ENCODE measurements at regions not wholly inside any gene's neighbourhood (a gene's known extent, or its start where the extent isn't known, plus 50 kb on each side); places are given as distances from the start of the nearest gene placed in this dataset.

- Histone ChIP-seq H3F3A (ENCODE audit: insufficient read depth) (no peaks in the 10 kb centered on the region), H3K9ac (ENCODE audit: low read length) (no peak overlapping the region), H3K27me3 (ENCODE audit: low read length) (no peaks in the 10 kb centered on the region), H4K20me1 (ENCODE audit: low read depth, low read length) (no peaks in the 10 kb centered on the region), H3K4me3 (ENCODE audit: insufficient read depth, low read length, poor library complexity, severe bottlenecking) (no peak overlapping the region), H3K27ac (ENCODE audit: low read depth, low read length) (no peak overlapping the region), H3K4me2 (ENCODE audit: low read depth, low read length, poor library complexity, severe bottlenecking) (no peak overlapping the region), H3K9me3 (ENCODE audit: insufficient read depth, low read length) (no peaks in the 10 kb centered on the region), H3K9me2 (replicated peaks; ENCODE audit: insufficient read depth, low read length) (no peaks in the 10 kb centered on the region), H2AFZ (ENCODE audit: low read depth, low read length, severe bottlenecking) (no peak overlapping the region), H3K36me3 (ENCODE audit: low read length) (0 out of 2 replicates have a peak, but pooled peaks cover 3% of the 10 kb centered on the region), H3K79me2 (ENCODE audit: insufficient read depth, low read length) (no peaks in the 10 kb centered on the region)
- TF ChIP-seq EZH2phosphoT487 (conservative IDR thresholded peaks at IDR 0.05; ENCODE audit: low read length) (no peak), CTCF (IDR thresholded peaks at IDR 0.05; ENCODE audit: insufficient read depth, low read length, poor library complexity, severe bottlenecking) (no peak)
Observed at GRCh38 chr6:18562726-18563125, 175.6 kb downstream of the RNF144B start.

GRCh38 chr6:18564775-18565174, 177.6 kb downstream of the RNF144B start:
- no peaks in the 10 kb centered on the region for H4K20me1 ChIP-seq (ENCODE audit: low read depth, low read length)
- H3K27me3 ChIP-seq (ENCODE audit: low read length): no peaks in the 10 kb centered on the region
- no peaks in the 10 kb centered on the region for H3K79me2 ChIP-seq (ENCODE audit: insufficient read depth, low read length)
- H3K9me3 ChIP-seq (ENCODE audit: insufficient read depth, low read length): no peaks in the 10 kb centered on the region
- H3K27ac ChIP-seq (ENCODE audit: low read depth, low read length): no peak overlapping the region
- no peak overlapping the region for H2AFZ ChIP-seq (ENCODE audit: low read depth, low read length, severe bottlenecking)
- H3K4me3 ChIP-seq (ENCODE audit: insufficient read depth, low read length, poor library complexity, severe bottlenecking): no peak overlapping the region
- no peak overlapping the region for H3K4me2 ChIP-seq (ENCODE audit: low read depth, low read length, poor library complexity, severe bottlenecking)
- no peak for TF ChIP-seq CTCF (IDR thresholded peaks at IDR 0.05; ENCODE audit: insufficient read depth, low read length, poor library complexity, severe bottlenecking)
- TF ChIP-seq EZH2phosphoT487 (conservative IDR thresholded peaks at IDR 0.05; ENCODE audit: low read length): no peak
- H3K36me3 ChIP-seq (ENCODE audit: low read length): 0 out of 2 replicates have a peak, but pooled peaks cover 3% of the 10 kb centered on the region
- no peak overlapping the region for H3K9ac ChIP-seq (ENCODE audit: low read length)
- H3F3A ChIP-seq (ENCODE audit: insufficient read depth): no peaks in the 10 kb centered on the region
- H3K9me2 ChIP-seq (replicated peaks; ENCODE audit: insufficient read depth, low read length): no peaks in the 10 kb centered on the region

GRCh38 chr6:18565231-18565630, 178.1 kb downstream of the RNF144B start:
- Histone ChIP-seq H3K4me3 (ENCODE audit: insufficient read depth, low read length, poor library complexity, severe bottlenecking) (no peak overlapping the region), H3K4me2 (ENCODE audit: low read depth, low read length, poor library complexity, severe bottlenecking) (no peak overlapping the region)

More at GRCh38 chr6:18565231-18565630, 178.1 kb downstream of the RNF144B start:
- Histone ChIP-seq H3K27ac (ENCODE audit: low read depth, low read length) (no peak overlapping the region), H3K27me3 (ENCODE audit: low read length) (no peaks in the 10 kb centered on the region), H3K9ac (ENCODE audit: low read length) (no peak overlapping the region), H3K9me3 (ENCODE audit: insufficient read depth, low read length) (no peaks in the 10 kb centered on the region), H4K20me1 (ENCODE audit: low read depth, low read length) (no peaks in the 10 kb centered on the region), H3K79me2 (ENCODE audit: insufficient read depth, low read length) (no peaks in the 10 kb centered on the region), H2AFZ (ENCODE audit: low read depth, low read length, severe bottlenecking) (no peak overlapping the region), H3K9me2 (replicated peaks; ENCODE audit: insufficient read depth, low read length) (no peaks in the 10 kb centered on the region), H3F3A (ENCODE audit: insufficient read depth) (no peaks in the 10 kb centered on the region), H3K36me3 (ENCODE audit: low read length) (0 out of 2 replicates have a peak, but pooled peaks cover 3% of the 10 kb centered on the region)
- TF ChIP-seq CTCF (IDR thresholded peaks at IDR 0.05; ENCODE audit: insufficient read depth, low read length, poor library complexity, severe bottlenecking) (no peak), EZH2phosphoT487 (conservative IDR thresholded peaks at IDR 0.05; ENCODE audit: low read length) (no peak)
